Heart left ventricle (tissue), 13 donors: ENCODE measurements at regions not wholly inside any gene's neighbourhood (a gene's known extent, or its start where the extent isn't known, plus 50 kb on each side); places are given as distances from the start of the nearest gene placed in this dataset.

Experiments used
- POLR2A ChIP-seq, 2 donors: fragments of 450-650 bp; IDR thresholded peaks; one replicate each; pipeline ENCODE4 v1.6.1; 2017; ENCODE audit warnings: antibody characterized with exemption in 2 of 2, mild to moderate bottlenecking in 2 of 2, moderate library complexity in 2 of 2
- TF ChIP-seq, protein P1 (sequence below), 12 donors: fragments of 200-600 bp; sonication (generic) in 4 of 12; IDR thresholded peaks; one replicate each; pipeline versions ENCODE4 v1.5.0 to v1.8.0; 2018 to 2022; ENCODE audit warnings: antibody characterized with exemption in 12 of 12, mild to moderate bottlenecking in 5 of 12
- donor health status: ischemic (EF 13 %, LVEDD 7.1; RV severe dilation, severe dysfunction).
- donor health status: DM: no; HTN: yes; CAD: no.
- donor health status: DM: no; HTN: no; CAD: no.
- donor health status: ischemic (EF 25% LVEDD 6.9; RV normal size, moderate dysfunction).
- donor health status: ischemic (EF 25% LVEDD 5.7; RV mildly dilated, moderate dysfunction).
- donor health status: ischemic (EF 35%, LVEDD 5.7; RV mildly dilated, moderate dysfunction).
- donor health status: nonischemic (EF 11% LVEDD 7.7; RV severe dilation, severe dysfunction).
- donor health status: DM: yes; HTN: yes; CAD: no.
- donor health status: PGD.
- donor health status: ischemic (EF 29% LVEDD 5.4; RV normal size, mild dysfunction).
- donor health status: nonischemic (EF 23%, LVEDD 6.1; RV moderate dilation, normal function).

DNA sequence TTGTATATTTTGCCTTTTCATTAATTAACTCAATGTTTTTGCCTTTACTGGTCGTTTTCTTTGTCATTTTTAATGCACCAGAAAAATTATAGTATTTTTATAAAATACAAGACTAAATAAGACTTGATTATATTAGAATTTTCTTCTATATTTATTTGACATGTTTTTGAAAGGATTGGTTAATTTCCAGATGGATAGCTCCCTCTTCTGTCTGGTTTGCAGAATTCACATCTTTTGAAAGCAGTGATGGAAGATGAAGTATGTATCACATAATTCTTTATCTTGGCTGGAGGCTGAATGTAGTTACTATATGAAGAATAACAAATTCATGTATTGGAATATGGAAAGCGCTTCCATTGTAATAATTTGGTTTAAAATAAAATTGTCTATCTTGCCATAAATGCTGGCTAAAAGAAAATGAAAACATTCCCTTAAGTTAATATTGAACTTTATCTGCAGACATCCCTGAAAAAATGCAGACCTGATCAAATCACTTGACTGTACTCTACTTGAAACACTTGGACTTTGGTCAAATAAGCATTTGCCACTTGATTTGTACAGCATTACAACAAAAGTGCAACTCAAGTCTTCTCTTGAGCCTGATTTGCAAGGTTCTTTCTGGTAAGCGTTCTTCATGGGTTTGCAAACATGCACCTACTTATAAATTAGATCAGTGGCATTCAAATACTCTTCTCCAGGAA, 86.3 kb upstream of the EFEMP1 start:
- TF ChIP-seq, protein P1, sequence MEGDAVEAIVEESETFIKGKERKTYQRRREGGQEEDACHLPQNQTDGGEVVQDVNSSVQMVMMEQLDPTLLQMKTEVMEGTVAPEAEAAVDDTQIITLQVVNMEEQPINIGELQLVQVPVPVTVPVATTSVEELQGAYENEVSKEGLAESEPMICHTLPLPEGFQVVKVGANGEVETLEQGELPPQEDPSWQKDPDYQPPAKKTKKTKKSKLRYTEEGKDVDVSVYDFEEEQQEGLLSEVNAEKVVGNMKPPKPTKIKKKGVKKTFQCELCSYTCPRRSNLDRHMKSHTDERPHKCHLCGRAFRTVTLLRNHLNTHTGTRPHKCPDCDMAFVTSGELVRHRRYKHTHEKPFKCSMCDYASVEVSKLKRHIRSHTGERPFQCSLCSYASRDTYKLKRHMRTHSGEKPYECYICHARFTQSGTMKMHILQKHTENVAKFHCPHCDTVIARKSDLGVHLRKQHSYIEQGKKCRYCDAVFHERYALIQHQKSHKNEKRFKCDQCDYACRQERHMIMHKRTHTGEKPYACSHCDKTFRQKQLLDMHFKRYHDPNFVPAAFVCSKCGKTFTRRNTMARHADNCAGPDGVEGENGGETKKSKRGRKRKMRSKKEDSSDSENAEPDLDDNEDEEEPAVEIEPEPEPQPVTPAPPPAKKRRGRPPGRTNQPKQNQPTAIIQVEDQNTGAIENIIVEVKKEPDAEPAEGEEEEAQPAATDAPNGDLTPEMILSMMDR (IDR thresholded peaks at IDR 0.05) = peak; percentile 25 to 69 (median 57)
- TF ChIP-seq POLR2A (IDR thresholded peaks at IDR 0.05) = no peak
